OCI-LY1 (cell line): ENCODE measurements at regions not wholly inside any gene's neighbourhood (a gene's known extent, or its start where the extent isn't known, plus 50 kb on each side); places are given as distances from the start of the nearest gene placed in this dataset.

Experiments used
- EZH2 ChIP-seq: fragments of 200-600 bp; sonication (generic), shearing (Covaris generic); IDR thresholded peaks from 2 replicates; pipeline ENCODE4 v1.8.0; 2017; ENCODE audit warnings: borderline replicate concordance, mixed run types, mild to moderate bottlenecking, antibody characterized with exemption, low read length, moderate library complexity, mixed read lengths
- TF ChIP-seq, protein P1 (sequence below): fragments of 200-600 bp; sonication (generic), shearing (Covaris generic); IDR thresholded peaks from 2 replicates; pipeline ENCODE4 v1.5.1; 2017; ENCODE audit warnings: mild to moderate bottlenecking, antibody characterized with exemption, low read length, moderate library complexity, mixed read lengths

DNA sequence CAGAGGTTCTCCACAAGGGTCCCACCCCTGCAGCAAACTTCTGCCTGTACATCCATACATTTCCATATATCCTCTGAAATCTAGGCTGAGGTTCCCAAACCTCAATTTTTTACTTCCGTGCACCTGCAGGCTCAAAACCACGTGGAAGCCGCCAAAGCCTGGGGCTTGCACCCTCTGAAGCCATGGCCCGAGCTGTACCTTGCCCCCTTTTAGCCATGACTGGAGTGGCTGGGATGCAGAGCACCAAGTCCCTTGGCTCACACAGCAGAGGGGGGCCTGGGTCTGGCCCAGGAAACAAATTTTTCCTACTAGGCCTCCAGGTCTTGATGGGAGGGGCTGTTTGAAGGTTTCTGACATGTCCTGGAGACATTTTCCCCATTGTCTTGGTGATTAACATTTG is 84.4 kb downstream of the FSCB start:
- TF ChIP-seq, protein P1, sequence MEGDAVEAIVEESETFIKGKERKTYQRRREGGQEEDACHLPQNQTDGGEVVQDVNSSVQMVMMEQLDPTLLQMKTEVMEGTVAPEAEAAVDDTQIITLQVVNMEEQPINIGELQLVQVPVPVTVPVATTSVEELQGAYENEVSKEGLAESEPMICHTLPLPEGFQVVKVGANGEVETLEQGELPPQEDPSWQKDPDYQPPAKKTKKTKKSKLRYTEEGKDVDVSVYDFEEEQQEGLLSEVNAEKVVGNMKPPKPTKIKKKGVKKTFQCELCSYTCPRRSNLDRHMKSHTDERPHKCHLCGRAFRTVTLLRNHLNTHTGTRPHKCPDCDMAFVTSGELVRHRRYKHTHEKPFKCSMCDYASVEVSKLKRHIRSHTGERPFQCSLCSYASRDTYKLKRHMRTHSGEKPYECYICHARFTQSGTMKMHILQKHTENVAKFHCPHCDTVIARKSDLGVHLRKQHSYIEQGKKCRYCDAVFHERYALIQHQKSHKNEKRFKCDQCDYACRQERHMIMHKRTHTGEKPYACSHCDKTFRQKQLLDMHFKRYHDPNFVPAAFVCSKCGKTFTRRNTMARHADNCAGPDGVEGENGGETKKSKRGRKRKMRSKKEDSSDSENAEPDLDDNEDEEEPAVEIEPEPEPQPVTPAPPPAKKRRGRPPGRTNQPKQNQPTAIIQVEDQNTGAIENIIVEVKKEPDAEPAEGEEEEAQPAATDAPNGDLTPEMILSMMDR, result no peak
- TF ChIP-seq EZH2, result no peak
